Tongue (tissue), 1 donor: ENCODE measurements at regions not wholly inside any gene's neighbourhood (a gene's known extent, or its start where the extent isn't known, plus 50 kb on each side); places are given as distances from the start of the nearest gene placed in this dataset.

Source experiments
- DNase-seq: peaks from one replicate; pipeline ENCODE4 v3.0.0-alpha.2; 2015

DNA sequence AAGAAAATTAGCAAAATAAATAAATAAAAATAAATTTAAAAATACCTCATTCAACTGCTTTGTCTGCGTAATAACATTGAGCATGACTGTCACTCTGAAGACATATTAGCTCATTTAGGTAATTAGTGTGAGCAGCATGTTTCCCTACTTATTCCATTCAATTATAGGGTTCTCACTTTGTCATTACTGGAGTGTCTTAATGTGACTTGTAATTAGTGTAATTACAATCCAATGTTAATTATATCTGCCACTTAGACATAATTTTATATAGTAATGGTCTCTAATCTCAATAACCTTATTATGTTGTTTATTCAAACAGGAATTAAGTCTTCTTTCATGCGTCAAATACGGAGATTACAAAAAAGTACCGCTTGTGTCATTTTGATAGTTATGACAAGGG is 893.9 kb upstream of the ACVR2A start:
- DNase-seq = no peak

DNA sequence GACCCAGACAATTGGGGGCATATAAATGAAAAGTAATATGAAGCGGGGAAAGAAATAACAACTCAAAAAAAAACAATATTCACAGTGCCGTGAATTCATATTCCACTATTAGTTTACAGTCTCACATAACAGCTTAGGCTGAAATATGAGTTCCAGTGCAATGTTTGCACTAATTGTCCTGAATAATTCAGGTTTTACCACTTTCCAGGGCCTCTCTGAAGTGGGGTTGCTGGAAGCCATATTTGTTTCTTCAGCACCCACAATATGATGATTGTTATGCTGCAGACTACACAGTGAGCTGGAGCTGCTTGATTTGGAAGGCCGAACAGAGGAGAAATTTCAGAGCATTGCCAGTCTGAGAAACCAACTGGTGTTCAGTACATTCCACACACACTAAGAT is 894.5 kb upstream of the ACVR2A start:
- peak; percentile 11 for DNase-seq

DNA sequence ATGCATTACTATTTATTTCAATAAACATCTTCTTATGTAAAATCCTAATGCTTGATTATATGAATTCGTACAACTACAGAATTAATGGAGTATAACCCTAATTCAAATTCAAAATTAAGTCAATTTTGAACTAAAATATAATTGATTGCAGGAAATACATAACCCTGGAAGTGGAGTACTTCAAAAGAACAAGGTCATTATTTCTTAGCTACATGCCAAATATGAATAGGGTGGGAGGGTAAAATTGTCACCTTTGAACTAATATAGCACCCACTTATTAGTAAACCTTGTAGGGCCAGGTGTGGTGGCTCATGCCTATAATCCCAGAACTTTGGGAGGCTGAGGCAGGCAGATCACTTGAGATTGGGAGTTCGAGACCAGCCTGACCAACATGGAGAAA is 895.4 kb upstream of the ACVR2A start:
- DNase-seq = no peak

DNA sequence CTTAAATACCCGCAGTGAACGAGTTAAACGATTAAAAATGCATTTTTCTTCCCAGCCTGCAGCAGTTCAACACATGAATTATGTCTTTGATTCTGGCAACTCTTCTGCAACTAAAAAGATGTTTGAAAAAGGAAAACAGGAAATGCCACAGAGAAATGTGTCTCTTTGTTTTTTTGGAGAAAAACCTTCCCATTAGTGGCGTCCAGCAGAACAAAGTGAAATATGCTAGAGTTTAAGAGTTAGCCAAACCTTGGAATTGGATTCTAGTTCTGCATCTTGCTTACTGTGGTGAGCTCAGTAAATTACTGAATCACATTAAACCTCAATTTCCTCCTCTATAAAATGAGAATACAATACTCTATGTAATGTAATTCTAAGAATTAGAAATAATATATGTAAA is 900.2 kb upstream of the ACVR2A start:
- DNase-seq = no peak

DNA sequence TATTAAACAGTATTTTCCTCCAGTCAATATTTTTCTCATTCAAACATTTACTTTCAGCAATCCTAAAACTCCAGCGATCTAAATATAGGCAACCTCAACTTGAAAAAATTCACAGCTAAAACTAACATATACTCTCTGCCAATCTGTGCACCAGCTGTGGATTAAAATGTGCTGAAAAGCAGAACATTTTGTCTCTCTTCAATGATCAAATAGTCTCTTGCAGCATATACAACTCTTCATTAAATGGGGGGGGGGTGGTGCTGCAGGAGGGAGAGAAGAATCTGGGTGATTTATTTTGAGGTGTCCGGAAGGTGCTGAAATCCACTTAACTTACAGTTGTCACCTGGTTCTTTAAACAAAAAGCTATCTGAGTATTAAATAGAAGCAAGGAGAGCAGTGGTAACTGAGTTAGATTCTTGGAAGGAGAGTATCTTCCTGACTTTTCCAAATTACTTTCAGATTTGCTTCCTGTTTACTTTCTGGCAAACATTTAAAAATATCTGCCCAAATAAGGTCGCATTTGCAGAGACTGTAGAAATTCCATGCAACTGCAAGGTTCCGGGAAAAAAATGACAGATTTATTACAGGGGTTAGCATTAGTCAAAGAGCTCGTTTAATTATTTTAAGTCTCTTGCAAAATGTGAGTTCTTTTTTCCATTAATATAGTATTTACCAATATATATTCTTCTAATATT is 904.7 kb upstream of the ACVR2A start:
- peak; percentile 51 for DNase-seq

DNA sequence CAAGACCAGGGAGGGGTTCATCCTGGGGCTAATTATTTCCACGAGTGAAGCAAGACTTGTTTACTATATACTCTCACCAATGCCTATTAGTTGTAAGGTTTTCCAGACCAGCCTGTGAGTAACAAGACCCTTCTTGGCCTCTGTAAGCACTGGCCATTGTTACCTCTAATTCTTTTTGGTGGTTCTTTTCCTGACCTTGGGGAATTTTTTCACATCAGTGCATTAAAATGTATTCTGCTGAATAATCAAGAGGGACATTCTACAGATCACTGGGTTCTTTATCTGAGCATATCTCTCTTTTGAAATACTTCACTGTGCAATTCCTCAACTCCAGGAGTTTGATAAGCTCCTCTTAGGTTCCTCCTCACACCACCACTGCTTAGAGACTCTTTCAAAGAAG is 909.9 kb upstream of the ACVR2A start:
- no peak for DNase-seq

DNA sequence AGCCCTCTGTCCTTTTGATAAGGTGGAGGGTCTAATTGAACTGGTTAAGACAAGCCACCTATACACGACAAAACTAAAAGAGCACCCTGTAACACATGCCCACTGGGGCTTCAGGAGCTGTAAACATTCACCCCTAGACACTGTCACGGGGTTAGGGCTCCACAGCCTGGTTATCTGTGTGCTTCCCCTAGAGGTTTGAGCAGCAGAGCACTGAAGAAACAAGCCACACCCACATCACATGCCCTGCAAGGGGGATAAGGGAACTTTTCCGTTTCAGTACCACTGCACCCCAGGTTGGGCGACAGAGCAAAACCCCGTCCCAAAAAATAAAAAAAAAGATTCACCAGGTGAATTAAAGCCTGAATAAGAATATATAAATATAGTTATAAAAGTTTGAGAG is 913.7 kb upstream of the ACVR2A start:
- DNase-seq = no peak

DNA sequence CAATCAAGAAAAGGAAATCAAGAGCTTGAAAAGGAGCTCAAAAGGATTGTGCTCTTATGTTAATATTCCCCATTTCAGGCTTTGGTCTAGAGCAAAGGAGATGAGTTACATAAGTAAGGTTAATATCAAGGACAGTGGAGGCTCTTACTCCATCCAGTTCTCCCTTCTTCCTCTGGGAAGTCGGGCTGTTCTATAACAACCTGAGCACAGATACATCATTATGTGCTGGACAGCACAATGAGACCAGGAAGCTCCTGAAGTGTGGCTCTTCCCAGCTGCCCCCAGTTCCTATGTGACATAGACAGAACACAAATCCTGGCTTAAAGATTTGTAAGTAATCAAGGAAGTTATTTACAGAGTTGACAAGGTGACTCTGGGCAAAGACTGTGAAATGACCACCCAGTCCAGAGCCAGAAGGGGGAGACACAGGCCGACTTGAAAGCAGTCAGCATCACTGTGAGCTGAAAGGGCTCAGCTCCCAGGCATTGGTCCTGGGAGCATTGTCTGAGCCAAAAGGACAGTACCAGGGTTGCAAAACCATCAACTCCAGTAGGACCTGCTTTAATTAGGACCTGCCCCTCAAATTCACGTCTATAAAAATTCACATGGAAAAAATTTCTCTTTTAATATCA is 917.6 kb upstream of the ACVR2A start:
- DNase-seq = peak; percentile 78

DNA sequence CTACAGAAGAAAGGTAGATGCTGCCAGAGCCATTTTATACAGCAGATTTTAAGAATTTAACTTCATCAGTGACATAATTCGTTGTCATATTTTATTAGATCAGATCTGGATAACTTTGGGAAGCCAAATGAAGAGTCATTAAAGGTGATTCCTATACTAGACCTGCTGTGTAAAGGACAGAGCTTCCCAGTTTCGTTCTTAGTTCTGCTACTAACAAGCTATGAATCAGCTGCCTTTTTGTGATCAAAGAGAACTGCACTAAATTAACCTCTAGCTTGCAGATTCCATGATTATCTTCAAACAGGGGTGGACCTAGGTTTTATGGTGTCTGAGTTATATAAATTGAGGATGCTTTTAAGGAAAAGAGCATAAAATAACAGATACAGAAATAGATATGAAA is 926.5 kb upstream of the ACVR2A start:
- no peak for DNase-seq

DNA sequence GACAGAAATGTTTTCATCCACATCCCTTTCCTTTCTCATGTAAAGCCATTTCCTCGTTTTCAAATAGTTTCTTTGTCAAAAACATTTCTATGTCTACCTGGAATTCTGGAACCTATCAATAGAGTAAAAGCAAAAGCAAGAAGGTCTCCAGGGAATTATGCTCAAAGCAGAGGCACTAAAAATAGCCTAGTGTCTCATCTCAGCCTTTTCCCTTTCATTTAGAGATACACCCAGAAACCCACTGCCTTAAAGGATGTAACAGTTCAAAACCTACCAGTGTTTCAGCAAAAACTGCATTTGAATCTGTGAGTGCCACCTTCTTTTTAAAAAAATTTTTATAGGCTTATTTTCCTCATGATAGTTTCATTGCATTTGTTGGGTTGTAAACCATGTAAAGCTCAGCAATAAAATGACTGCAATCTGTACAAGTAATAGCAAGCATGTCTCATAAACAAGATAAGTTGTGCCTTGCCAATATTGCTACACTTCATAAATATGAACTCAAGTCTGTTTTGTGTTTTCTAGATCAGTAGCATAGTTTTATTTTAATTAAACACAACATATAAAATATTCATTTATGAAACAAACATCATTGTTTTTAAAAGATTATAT is 927.3 kb upstream of the ACVR2A start:
- peak; percentile 31 for DNase-seq

DNA sequence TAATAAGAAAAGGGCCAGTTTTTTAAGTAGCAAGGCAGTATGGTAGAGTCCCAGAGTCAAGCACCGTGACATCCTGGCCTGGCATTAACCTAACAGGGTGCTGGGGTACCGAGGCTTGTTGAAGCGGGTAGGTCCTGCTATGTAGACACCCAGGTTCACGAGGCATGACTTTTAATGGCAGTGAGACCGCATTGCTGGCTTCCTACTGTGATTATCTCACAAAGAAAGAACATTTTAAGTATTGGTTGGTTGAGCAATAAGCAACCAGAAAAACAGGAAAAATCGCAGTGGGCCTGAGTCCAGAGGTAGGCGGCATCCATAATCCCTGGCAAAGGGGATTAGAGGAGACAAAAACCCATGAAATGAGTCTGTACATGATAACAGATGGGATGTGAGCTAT is 927.9 kb upstream of the ACVR2A start:
- peak; percentile 25 for DNase-seq

DNA sequence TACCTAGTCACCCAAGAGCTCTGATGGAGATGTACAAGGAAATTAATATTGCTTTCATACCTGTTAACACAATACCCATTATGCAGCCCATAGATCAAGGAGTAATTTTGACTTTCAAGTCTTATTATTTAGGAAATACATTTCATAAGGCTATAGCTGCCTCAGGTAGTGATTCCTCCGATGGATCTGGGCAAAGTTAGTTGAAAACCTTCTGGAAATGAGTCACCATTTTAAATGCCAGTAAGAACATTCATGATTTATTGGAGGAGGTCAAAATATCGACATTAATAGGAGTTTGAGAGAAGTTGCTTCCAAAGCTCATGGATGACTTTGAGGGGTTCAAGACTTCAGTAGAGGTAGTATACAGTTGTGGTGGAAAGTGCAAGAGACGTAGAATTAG is 931.4 kb upstream of the ACVR2A start:
- DNase-seq = no peak

DNA sequence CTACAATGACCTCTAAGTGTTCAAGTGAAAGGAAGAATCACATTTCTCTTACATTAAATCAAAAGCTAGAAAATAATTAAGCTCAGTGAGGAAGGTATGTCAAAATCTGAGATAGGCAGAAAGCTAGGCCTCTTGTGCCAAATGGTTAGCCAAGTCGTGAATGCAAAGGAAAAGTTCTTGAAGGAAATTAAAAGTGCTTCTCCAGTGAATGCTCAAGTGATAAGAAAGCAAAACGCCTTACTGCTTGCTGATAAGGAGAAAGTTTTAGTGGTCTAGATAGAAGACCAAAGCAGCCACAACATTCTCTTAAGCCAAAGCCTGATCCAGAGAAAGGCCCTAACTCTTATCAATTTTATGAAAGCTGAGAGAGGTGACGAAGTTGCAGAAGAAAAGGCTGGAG is 932.3 kb upstream of the ACVR2A start:
- DNase-seq = no peak

DNA sequence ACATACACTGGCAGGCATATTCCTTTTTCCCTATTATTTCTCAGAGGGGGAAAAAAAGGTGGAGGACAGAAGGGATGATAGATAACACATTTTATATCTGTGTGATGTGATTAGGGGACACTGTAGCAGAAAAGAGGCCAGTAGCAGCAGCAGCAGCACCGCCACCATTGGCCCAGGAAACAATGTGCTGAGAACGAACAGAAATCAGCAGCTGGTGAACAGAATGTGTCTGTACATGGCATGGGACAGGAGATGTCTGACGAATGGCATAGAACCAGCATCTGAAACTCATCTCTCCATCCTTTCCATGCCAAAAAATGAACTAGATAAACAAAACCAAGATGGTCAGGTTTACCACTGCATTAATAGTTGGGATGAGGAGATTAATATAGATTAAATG is 936.1 kb upstream of the ACVR2A start:
- peak; percentile 58 for DNase-seq

DNA sequence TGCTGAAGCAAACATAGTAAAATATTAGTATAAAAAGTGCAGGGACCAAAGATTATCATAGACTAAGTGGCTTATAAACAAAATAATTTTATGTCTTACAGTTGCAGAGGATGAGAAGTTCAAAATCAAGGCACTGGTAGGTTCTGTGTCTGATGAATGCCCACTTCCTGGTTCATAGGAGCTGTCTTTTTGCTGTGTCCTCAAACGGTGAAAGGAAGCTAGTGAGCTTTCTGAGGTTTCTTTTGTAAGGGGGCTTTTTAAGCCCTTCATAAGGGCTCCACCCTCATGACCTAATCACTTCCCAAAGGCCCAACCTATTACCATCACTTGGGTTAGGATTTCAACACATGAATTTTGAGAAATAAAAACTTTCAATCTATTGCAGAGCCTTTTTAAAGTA is 946.7 kb upstream of the ACVR2A start:
- DNase-seq = no peak

DNA sequence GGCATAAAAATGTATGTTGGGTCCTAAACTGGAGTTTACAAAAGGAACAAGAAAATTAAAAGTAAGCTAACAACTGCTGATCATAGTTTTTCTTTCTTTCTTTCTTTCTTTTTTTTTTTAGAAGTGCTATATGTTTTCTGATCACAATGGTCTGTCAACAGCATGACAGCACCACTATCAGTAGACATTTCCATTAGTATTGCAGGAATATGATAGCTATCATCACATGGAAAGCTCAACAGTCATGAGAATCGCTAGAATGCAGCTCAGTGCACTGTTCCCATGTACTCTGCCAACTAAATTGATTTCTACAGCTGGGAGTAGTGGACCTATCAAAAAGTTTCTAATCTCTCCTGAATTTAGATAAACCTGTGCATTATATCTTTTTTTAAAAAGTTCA is 950.3 kb upstream of the ACVR2A start:
- no peak for DNase-seq

DNA sequence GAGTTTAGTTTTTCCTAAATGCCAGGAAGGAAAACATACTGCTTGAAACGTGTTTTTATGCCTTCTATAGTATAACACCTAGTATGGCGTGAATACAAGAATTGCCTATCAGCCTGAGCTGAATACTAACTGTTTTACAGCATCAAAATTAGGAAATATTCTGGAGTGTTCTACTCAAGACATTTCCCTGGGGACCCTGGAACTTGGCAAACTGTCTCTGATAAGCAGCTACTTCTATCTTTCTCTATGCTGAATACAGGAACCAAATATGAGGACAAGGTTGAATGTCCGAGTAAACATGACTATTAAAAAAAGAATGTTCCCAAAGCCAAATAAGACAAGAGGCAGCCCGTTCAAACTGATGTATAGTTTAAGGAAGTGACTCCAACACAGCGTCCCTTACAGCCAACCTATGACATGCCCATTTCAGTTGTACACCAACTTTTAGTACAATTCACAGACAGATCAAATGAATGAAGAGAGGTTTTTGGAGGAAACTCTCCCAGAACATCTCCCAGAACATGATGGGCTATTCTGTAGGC is 951.3 kb upstream of the ACVR2A start:
- no peak for DNase-seq

DNA sequence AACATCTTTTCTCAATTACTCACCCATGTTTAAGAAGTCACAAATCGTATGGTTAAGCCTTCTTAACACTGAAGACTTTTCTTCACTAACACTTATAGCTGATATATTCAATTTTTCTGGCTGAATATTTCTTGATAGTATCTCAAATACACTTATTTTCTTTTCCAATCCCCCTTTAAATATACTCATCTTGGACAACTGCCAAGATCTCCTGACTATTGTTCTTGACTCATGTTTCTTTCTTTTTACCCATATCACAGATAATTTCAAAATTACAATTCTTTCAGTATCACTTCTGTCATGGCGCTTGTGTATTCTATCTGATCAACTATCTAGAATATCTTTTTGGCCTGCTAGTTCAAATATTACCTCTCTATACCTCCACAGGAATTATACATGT is 954.3 kb upstream of the ACVR2A start:
- DNase-seq = no peak

DNA sequence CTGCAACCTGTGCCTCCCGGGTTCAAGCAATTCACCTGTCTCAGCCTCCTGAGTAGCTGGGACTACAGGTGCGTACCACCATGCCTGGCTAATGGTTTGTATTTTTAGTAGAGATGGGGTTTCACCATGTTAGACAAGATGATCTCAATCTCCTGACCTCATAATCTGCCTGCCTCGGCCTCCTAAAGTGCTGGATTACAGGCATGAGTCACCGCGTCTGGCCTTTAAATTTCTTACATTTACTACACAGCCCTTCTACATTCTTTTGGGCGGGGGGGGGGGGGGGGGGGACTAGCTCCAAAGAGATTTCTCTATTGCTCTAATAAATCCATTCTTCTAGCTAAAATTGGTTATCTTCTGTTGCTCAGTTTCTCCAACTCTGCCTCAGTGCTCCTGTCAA is 964.9 kb upstream of the ACVR2A start:
- no peak for DNase-seq

DNA sequence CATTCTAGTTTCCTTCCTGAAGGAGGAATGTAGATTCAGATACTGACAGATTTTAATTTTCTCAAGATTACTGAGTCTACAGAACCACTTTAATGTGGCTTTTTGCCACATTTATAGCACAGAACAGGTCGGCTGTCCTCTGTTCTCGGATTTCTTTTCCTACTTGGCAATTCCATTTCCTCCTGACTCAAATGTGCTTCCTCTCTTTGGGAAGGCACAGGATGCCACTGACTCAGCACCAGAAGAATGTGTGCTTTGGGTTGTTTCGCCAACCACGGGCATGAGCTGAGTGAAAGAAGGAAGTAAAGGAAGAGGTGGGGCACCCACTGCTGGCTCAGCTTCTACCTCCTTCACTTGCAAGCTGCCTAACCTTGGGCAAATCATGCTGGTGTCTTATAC is 970.6 kb upstream of the ACVR2A start:
- DNase-seq = no peak

DNA sequence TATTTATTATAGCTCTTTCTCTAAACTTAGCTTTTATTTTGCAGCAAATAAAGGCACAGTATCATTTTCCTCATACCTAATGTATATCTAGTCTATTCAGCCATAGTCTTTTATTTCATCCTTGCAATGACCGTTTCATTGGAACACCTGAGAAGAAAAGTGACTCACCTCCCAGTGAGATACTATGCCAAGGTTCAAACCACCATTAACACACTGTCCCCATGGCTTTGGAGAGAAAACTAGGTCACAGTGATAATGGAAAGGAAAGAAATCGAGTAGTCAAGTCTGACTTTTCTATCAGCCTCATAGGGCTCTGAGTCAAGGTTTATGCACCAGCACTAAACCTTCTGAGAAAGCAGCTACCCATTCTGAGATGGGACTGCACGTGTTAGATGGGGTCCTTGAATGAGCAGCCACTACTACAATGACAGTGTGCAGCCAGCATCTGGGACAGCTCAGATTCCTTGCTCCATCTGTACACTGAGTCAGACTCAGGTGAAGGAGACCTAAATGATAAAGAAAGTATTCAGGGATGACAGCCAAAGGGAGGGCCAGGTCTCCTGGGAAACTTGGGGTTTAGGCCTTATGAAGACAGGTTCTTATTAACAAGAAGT is 971.1 kb upstream of the ACVR2A start:
- DNase-seq = no peak

DNA sequence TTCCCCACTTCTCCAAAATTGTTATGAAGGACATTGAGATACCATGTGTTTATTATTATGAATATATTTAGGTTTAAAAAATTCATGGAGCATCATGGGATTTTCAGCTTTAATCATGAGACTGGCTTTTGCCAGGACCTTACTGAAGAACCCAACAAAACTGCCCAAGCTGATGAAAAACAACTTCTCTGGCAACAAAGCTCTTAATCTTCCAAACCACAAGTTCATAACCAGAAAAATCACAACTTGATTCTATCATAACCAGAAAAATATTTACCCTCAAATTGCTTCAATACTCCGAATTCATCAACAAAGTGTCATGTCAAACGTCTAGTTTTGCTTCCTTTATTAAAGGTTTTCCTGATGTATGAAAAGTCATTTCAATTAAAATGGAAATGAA is 971.8 kb upstream of the ACVR2A start:
- DNase-seq = no peak

DNA sequence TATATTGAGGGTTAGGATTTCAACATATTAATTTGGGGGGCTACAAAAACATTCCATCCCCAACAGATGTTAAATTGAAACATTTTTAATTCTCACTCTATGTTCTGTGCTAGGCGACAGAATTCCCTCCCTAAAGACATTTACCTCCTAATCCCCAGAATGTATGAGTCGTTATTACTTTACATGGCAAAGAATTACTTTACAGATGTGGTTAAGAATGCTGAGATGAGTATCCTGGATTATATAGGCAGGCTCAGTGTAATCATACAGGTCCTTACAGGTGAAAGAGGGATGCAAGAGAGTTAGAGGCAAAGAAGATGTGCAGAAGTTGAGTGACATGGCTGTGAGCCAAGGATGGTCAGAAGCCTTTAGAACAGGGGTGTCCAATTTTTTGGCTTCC is 974.1 kb upstream of the ACVR2A start:
- DNase-seq = no peak
